ENCODE measurements at regions not wholly inside any gene's neighbourhood (a gene's known extent, or its start where the extent isn't known, plus 50 kb on each side); places are given as distances from the start of the nearest gene placed in this dataset.

DNA sequence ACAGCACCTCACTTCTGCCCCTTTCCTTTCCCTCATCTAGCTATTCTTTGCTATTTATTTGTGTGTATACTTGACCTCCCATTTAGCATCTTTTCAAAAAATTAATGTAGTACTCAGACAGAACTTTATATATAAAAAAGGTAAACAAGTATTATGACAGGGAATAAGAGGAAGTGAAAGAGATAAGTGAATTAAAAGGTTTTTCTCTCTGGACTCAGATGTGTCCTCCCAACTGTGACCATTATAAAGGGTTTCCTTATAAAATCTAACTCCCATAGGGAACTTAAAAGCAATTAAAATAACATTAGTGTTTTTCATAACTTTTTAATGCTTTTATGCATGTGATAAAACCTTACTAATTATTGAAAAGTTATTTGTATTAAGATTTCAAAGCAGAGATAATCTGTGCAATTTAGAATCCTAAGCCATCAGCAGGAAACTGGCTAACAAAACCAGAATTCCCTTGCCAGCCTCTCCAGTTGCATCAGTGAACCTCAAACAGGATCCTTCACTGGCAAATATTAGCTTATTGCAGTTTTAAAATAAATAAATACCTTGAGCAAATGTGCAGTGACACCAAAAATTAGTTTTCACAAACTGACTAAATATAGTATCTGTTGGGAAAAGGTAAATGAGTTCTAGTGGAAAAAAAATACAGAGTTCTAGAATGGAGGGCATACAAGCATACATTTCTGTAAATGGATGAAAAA is 930.7 kb downstream of the BCL11A start:
- no peak for DNase-seq

DNA sequence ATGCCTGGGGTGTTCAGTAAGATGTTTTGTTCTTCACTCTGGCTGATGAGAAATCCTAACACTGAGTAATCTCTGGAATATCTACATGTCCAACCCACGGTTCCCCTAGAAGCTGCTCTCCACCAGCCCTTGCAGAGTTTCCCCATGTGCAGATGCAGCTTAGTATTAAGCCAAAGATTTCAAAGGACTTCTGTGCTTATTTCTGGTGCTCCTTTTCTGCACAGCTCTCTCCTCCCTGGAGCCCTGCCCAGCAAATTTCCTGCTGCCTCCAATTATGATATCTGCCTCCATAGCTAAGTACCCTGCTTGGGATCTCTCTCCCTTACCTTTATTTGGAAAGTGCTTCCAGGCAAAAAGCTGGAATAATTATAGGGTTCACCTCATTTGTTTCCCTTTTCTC is 949.3 kb downstream of the BCL11A start:
- DNase-seq: no peak

DNA sequence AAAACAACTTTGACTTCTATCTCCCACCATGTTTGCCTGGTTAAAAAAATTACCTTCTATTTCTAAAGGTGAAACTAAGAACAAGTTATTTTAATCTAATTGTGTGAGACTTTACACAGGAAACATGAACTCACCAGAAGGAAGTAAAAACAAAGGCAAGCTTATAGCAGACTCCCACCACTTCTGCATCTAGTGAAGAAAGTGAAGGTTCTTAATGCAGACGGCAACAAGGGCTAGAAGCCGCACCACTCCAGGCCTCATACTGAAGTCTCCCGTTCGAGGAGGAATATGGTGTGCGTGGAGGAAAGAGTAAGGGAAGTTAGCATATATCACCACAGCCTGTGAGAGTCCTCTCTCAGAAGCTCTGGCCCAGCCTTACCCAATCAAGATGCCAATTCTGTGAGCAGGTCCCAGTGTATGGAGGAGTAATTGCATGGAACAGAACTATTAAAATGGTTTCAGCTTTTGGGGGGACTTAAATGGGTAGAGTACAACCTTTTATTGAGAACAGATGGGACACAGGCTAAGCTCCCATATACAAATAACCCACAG is 958.7 kb downstream of the BCL11A start:
- no peak for DNase-seq

DNA sequence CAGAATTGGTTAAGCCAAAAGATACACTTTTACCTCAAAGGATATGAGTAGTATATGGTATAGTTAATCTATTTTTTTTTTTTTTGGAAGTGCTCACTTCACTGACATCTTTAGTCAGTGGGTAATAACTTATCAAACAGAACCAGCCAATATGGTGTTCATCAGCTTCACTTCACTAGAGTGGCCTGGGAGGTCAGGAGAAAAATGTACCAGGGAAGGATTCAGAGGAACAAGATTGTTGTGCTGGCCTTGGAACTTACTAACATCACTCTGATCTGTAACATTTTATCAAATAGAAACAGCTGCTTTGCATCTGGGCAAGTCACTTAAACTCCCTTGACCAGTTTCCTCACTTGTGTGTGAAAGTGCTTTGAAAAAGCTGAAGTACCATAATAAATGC is 962.7 kb downstream of the BCL11A start:
- DNase-seq: no peak

DNA sequence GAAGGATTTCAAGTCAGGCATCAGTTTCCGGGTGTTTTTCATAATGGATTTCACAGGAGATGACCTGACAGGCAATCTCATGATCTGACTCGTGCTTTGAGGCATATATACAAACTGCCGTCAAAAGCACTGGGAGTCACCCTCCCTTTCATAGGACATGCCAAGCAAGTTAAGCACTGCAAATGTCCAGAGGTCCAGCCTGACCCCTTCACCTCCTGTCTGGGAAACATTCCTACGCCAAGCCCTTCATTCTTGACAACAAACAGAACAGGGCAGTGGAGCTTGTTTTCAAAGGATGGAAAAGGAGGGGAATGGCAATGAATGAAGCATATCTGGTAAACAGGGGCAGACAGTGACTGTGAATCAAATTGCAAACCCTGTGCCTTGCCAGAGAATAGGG is 963.6 kb downstream of the BCL11A start:
- DNase-seq: no peak

DNA sequence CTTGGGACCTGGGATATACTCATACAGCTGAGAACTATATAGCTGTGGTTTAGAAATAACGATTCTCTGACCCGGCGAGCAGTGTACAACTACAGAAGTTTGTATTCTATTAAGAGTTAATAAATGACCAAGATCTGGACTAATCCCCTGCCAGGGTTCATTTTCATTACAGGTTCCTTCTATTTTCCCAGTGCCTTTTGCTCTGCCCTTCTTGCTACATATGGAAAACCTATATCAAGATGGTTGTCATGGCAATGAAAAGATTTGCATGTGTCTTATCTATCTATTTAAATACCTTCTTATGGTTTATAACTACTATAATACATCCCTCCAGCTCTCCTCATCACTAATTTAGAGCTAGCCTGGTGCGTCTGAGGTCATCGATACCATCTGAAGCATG is 965.2 kb downstream of the BCL11A start:
- DNase-seq: no peak

DNA sequence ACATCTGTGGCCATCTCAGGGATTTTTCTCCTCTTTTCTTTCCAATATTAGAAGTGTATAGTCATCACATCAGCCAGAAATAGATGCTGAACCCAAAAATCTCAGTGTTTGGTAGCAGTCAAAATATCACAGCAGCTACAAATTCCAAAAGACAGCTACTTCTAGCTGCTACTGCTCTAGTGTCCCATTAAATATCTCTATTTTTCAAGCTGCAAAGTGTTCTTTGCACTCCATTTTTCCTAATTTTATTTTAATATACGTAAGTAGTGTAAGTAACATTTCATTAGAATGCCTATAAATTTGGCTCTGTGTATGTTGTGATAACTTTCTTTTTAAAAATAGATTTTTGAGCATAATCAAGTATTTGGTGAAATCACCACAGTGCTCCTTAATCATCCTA is 967.3 kb downstream of the BCL11A start:
- no peak for DNase-seq

DNA sequence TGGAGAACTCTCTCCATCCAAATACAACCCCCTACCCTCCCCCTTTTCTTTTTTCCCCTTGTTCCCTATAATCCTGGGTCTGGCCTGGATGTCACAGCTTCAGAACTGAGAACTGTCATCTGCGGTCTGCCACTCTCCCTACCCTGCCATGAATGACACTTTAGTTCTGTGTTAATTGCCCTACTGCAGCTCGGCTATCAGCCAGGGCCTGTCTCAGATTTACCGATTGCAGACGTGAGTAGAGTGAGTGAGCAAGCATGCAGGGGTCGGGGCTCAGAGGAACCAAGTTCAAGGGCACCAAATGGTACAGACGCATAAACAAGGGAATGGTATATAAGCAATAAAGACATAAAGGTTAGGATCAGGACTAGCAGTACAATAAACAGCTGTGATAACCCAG is 967.8 kb downstream of the BCL11A start:
- peak; percentile 67 for DNase-seq

DNA sequence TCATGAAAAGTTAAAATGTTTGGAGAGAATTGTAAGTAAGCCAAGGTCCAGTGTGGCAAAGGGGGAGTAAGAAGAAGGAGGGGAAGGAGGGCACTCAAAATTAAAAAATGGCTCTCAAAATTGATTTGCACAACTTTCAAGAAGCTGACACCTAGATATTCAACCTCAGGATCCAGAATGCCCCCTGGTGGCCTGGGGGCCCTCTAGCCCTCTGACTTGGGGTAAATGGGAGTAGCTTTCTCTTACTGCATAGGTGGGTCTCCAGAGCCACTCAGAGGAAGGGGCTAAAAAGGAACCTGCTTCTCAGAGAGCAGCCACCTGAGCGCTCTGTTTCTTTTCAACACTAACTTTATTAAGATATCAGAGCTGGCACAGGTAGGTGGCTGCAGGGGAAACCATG is 968.5 kb downstream of the BCL11A start:
- DNase-seq: no peak

DNA sequence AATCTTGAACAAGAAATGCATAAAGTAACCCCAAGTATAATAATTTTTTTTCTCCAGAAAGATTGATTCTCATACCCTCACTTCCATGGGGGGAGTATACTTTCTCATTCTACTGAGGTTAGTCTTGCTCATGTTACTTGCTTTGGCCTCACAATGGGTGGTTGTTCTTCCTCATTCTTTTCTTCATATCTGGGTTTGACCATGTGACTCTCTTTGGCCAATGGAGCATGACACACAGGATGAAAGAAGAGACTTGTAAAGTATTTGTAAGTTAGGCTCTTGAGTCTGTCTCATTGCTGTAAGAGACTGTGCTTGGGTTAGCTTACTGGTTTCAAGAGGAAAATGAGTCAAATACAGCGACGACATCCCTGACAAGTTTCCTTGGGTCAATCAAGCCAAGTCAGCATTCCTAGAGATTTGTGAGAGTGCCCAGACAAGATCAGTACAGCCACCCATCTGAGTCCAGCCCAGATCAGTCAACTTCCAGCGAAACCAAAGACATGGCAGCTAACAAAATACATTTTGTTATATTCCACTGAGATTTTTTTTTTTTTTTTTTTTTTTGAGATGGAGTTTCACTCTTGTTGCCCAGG is 970.2 kb downstream of the BCL11A start:
- DNase-seq: no peak

DNA sequence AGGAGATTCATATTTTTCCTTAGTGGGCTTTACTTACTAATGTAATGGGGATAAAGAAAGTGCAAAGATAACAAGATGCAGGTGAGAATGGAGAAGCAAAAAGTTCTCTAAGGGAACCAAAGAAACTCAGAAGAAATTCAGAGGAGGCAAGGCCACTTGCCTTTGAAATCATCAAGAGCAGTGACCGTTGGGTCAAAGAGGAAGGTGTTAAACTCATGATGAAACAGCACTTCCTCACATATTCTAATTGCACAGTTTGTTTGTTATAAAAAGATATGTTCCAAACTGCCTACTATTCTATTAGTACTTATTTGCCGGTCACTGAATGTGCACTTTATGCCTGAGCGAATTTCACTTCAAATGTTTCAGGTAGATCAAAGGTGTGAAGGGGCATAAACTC is 975.1 kb downstream of the BCL11A start:
- DNase-seq: no peak

DNA sequence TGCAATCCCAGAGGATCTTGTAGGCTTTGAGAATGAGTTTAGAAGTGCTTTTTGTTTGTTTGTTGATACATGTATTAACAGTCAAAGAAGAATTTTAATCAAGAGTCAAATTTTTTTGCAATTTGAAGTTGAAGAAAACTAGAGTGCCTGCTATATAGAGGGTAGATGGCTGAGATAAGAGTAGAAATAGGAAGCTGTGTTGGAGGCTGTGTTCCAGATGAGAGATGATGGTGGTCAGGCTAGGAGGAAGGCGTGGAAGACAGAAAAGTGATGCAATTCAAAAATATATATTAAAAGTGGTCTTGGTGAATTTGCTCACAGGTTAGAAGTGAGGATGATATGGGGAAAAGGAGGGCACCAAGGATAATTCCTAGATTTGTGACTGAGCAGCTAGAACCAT is 978.3 kb downstream of the BCL11A start:
- DNase-seq: no peak

DNA sequence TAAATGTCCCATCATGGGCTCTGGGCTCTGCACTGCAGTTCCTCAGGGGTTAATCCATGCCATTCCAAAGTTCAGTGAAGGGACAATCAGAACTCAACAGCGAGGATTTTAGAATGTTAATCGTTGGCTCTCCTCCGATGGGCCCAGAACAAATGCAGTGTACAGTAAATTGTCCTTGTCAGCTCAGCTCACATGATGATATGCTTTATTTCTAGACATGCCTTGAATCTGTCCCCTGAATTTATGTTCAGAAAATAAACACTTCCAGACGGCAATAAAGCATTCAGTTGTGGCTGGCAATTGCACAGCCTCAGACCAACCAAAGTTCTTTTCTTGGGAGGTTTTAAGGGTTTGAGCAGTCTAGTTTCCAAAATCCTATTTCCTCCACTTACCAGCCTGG is 981.2 kb downstream of the BCL11A start:
- no peak for DNase-seq

DNA sequence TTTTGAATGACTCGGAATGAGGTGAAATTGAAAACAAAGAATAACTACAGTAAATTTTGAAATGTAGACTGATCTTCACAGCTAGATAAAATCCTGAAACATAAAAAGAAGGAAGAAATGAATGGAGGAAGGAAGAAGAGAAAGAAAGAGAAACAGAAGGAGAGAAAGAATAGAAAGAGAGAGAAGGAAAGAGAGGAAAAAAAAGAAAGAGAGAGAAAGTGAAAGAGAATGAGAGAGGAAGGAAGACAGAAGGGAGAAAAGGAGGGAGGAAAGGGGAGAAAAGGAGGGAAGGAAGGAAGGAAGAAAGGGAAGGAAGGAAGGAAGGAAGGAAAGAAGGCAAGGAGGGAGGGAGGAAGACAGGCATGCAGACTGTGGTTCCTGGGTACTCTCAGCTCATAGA is 982.6 kb downstream of the BCL11A start:
- DNase-seq: no peak

DNA sequence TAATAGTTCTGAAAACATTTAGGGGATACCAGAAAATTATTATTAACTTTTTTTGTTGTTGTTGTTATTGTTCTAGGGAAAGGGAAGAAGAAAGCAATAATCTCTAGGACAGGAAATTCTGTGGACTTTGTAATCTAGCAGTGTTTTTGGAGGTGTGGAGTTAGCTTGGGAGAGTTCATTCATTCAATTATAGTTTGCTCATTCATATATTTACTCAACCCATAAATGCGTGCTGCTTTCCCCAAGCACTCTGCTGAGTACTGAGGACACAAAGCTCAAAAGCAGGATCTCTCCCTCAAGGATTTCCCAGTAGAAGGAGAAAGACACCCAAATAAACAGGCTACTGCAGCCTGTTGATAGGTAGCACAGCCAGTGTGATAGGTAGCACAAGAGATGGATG is 984.3 kb downstream of the BCL11A start:
- no peak for DNase-seq

DNA sequence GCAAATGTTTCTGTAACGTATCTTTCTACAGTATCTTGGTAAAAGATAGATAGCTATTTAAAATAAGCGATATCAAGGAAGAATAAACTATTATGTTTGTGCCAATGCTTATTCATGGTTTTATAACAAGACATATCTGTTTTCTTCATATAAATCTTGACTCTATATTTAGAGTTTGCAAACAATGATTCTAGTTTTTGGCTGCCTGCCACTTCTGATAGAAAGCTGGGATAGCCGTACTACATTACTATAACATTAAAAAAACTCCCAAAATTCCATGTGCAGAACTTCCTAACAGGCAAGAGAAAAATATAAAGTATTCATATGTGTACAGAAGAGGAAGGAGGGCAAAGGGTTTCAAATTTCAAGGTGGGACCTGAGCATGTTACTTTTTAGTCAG is 985.0 kb downstream of the BCL11A start:
- DNase-seq: no peak

DNA sequence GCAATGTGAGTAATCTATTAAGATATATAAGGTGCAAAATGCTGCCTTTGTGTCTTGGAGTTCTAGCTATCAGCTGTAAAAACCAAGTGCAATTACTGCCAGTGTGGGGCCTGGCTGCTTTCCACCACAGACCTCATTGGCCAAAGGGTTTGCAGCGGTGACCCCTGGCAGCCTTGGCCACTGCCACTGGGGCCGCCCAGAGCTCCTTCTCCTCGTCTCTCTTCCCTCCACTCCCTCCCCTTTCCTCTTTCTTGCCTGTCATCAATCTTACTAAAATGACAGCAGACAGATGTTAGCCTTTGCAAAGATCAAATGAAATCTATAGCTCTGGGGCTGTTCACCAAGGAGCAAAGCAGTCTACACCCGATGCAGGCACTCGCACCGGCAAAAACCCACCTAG is 986.3 kb downstream of the BCL11A start:
- no peak for DNase-seq

DNA sequence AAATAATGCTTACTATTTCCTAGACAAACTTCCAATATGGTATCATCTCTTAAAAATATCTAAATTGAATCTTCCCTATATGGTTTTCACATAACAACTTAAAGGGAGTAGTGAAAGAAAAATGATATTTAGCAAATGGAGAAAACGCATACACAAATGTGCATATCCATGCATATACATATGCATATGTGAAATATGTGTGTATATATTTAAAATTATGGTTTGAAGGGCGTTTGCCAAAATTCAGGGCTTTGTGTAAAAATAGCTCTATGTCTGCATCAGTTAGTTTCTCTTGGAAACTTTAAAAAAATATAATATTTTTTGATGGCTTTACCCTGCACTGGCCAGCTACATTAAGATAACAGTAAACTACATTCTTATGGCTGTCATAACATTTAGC is 986.7 kb downstream of the BCL11A start:
- DNase-seq: no peak

DNA sequence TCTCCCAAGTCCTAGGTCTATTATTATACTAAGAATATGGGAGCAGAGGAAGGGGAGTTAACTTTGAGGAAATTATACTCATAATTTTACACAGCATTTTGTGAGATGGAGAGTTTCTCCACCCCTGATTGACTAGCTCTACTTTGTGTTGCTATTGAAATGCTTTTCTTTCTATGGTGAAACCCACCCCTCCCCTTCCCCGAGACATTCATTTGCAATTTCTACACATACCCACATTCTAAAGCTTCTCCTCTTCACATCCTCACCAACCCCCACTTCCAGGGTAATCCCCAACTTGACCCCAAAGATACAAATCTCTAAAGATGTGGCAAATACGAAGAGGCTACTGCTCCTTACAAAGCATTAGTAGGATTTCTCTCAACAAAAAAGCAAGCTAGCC is 992.2 kb downstream of the BCL11A start:
- no peak for DNase-seq

DNA sequence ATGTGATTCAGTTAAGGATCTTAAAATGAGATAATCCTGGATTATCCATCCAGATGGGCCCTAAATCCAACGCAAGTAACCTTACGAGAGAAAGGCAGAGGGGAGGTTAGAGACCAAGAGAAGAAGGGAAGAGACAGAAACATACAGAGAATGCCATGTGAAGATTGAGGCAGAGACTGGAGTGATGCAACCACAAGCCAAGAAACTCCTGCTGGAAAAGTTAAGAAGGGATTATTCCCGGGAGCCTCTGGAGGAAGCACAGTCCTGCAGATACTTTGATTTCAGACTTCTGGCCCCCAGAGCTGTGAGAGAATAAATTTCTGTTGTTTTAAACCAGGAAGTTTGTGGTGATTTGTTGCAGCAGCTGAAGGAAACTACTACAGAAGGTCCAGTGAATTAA is 992.7 kb downstream of the BCL11A start:
- DNase-seq: no peak

DNA sequence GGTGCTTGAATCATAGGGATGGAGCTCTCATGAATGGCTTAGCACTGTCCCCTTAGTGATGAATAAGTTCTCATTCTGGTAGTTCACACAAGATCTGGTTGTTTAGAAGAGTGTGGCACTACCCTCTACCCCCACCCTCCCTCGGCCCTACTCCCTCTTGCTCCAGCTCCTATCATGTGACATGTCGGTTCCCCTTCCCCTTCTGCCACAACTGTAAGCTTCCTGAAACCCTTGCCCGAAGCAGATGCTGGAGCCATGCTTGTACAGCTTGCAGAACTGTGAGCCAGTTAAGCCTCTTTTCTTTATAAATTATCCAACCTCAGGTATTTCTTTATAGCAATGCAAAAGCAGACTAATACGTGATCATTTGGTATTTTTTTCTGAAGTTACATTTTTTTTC is 1012.6 kb downstream of the BCL11A start:
- no peak for DNase-seq

DNA sequence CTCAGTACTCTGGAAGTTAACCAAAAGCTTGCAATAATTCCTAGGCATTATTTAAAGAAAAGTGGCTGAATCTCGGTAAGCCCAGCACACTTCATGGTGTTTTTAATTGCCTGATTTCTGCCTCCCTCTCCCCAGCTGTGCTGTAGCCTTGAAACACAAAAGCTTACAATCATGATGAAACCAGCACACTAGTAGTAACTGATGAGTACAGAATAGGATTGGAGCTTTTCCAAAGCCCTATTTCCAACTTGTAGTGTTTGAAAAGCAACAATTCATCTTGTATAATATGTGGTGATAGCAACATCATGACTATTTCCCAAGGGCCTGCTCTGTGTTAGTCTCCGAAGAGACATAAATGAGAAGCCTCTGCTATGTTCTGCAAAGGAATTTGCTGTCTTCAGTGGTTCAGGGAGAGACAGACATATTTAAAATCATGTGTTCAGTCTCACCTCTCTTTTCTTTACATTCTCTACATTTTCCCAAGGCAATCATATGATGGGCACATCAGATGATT is 1015.0 kb downstream of the BCL11A start:
- DNase-seq: no peak

DNA sequence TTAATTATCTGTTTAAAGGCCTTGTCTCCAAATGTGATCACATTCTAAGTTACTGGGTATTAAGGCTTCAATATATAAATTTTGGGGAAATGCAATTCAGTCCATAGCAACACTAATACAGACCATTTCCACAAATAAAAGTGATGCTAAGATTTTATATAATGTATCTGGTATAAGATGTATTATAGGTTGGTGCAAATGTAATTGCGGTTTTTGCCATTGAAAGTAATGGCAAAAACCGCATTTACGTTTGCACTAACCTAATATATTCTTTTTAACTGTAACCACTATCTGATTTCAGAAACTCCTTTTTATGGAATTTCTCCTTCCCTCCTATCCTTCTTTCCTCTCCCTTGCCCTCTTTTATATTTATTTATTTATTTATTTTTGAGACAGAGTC is 1020.6 kb downstream of the BCL11A start:
- no peak for DNase-seq

DNA sequence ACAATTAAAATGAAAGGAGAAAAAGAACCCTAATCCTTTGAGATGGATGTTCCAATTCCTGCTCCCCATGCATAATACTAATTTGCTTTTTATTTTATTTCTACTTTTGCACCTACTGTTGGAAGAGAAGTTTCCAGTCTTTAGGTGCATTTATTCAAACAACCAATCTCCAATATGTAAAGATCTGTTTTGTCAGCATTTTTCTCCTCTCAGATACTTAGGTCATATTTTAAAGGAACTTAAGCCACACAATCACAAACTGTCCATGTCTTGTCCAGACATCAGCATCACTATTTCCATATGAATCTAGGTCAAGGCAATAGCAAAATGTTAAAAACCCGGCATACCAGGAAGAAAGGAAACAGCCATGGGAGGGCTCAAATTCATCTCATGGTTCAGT is 1023.2 kb downstream of the BCL11A start:
- DNase-seq: no peak

DNA sequence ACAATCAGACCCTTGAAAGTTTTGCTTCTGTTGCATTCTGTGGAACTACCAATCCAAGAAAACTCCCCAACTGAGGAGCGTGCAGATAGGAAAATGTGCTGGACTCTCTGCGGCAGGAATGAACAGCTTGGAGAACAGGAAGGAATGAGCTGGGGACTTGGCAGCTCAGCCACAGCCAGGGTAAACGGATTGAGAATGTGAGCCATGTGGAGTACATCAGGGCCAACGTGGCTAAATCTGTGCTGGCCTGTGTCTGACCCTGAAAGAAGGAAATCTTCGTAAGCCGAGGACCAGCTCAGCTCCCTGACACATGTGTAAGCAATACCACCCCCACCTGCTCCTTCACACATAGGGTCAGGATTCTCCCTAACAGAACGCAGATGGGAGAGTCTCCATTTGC is 1023.7 kb downstream of the BCL11A start:
- no peak for DNase-seq
